Keratinocyte (primary cell): ENCODE measurements at regions not wholly inside any gene's neighbourhood (a gene's known extent, or its start where the extent isn't known, plus 50 kb on each side); places are given as distances from the start of the nearest gene placed in this dataset.

Source experiments
- CTCF ChIP-seq, 3 experiments: IDR thresholded peaks in 1 of 3; conservative IDR thresholded peaks in 1 of 3; optimal IDR thresholded peaks in 1 of 3; 2 replicates in 2 of 3; 3 replicates in 1 of 3; pipeline versions ENCODE3 to v1.5.1; 2011; ENCODE audit warnings: low read length in 3 of 3, mild to moderate bottlenecking in 3 of 3, moderate library complexity in 2 of 3, control low read depth in 1 of 3, inconsistent platforms in 1 of 3; ENCODE audit not compliant: insufficient read depth in 2 of 3; ENCODE audit errors: extremely low read depth in 1 of 3
- EZH2 ChIP-seq: IDR thresholded peaks from one replicate; pipeline ENCODE4 v1.6.1; 2012; ENCODE audit warnings: inconsistent platforms, mild to moderate bottlenecking, low read length, moderate library complexity

- TF ChIP-seq CTCF (optimal IDR thresholded peaks at IDR 0.05 in 1 of 3, IDR thresholded peaks at IDR 0.05 in 1 of 3, conservative IDR thresholded peaks at IDR 0.05 in 1 of 3; ENCODE audit: extremely low read depth in 1 of 3, insufficient read depth in 2 of 3, low read length in 3 of 3) = no peak
- TF ChIP-seq EZH2 = no peak
These were observed 109.6 kb upstream of the THY1 start for GRCh38 chr11:119532551-119532950.
